ENCODE measurements at regions not wholly inside any gene's neighbourhood (a gene's known extent, or its start where the extent isn't known, plus 50 kb on each side); places are given as distances from the start of the nearest gene placed in this dataset.

DNA sequence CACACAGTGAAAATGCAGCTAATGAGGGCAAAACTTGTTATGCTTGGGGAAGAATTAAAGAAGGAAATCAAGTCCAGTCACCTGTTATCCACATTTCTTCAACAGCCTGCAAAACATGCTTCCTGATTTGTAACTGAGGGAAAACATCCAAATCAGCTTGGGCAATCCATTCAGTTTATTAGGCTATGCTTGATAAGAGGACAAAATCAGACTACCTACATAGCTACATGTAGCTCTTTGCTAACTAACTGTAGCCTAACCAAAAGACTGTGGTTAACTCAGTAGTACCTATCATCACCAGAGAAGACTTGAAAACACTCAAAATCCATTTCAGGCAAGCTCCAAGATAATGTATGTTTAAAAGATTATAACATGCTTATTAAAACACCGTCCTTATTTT is 436.4 kb downstream of the SHQ1 start:
- Histone ChIP-seq H3K36me3 (no peaks in the 10 kb centered on the region), H3K9me3 (replicated peaks) (no peaks in the 10 kb centered on the region), H3K4me1 (peaks cover 62% of the 10 kb centered on the region), H3K27me3 (ENCODE audit: low read depth) (no peaks in the 10 kb centered on the region), H3K27ac (replicated peaks) (no peak overlapping the region), H3K4me3 (no peak overlapping the region)
- TF ChIP-seq, protein P1, sequence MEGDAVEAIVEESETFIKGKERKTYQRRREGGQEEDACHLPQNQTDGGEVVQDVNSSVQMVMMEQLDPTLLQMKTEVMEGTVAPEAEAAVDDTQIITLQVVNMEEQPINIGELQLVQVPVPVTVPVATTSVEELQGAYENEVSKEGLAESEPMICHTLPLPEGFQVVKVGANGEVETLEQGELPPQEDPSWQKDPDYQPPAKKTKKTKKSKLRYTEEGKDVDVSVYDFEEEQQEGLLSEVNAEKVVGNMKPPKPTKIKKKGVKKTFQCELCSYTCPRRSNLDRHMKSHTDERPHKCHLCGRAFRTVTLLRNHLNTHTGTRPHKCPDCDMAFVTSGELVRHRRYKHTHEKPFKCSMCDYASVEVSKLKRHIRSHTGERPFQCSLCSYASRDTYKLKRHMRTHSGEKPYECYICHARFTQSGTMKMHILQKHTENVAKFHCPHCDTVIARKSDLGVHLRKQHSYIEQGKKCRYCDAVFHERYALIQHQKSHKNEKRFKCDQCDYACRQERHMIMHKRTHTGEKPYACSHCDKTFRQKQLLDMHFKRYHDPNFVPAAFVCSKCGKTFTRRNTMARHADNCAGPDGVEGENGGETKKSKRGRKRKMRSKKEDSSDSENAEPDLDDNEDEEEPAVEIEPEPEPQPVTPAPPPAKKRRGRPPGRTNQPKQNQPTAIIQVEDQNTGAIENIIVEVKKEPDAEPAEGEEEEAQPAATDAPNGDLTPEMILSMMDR (IDR thresholded peaks at IDR 0.05; ENCODE audit: borderline replicate concordance), result no peak
- intact Hi-C loops (cut with micrococcal nuclease), result no loop called here
- no peak for DNase-seq

DNA sequence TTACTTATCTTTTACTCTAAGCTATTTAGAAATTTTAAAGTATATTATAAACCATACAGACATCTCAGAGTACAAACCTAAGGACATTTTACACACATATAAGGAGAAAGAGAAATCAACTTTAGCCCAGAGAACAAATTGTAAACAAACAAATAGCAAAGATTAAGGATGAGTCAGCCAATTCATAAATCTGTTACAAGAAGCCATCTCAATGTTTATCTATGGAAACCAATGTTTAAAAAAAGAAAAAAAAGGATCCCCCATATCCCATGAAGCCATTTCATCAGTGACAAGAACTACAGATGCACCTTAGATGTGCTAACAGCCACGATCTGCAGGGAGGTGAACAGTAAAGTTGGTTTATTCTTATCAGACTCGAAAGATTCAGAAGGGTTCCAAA is 437.1 kb downstream of the SHQ1 start:
- no peaks in the 10 kb centered on the region for H3K36me3 ChIP-seq
- H3K4me3 ChIP-seq, result no peak overlapping the region
- TF ChIP-seq, protein P1 (IDR thresholded peaks at IDR 0.05; ENCODE audit: borderline replicate concordance), result no peak
- no peak for DNase-seq
- H3K27ac ChIP-seq (replicated peaks), result no peak overlapping the region
- peaks cover 69% of the 10 kb centered on the region for H3K4me1 ChIP-seq
- H3K27me3 ChIP-seq (ENCODE audit: low read depth), result no peaks in the 10 kb centered on the region
- no peaks in the 10 kb centered on the region for H3K9me3 ChIP-seq (replicated peaks)
- intact Hi-C loops (cut with micrococcal nuclease), result no loop called here

DNA sequence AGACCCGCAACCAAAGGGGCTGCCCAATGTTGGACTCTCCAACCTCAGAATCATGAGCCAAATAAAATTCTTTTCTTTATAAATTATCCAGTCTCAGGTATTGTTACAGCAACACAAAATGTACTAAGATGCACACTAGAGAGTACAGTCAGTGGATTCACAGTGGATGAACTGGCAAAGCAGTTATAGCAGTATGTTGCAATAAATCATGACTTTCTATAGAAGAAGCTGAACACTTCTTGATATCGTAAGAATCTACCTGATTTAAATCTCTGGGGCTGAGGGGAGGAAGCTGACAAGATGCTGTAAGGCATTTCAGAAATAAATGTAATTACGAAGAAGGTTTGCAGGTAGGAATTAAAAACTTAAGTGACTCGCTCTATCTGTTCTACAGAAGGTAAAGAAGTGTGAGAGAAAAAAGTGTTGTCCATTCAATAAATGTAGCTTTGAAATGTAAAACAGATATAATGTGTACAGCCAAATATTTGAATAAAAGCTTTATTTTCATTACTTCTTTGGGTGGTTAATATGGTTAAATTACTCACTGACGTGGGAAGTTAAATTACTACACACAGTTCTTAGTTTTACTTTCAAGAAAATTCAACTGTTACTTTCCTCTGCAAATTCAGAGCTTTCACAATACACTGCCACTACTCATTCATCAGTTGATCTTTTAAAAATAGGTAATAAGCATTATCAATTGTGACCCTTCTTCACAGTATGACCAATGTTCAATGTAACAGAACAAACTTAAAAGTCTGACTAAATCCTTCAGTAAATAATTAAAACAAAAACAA is 439.1 kb downstream of the SHQ1 start:
- H3K27me3 ChIP-seq (ENCODE audit: low read depth), result no peaks in the 10 kb centered on the region
- TF ChIP-seq, protein P1 (IDR thresholded peaks at IDR 0.05; ENCODE audit: borderline replicate concordance), result no peak
- H3K9me3 ChIP-seq (replicated peaks), result no peaks in the 10 kb centered on the region
- H3K27ac ChIP-seq (replicated peaks), result no peak overlapping the region
- H3K36me3 ChIP-seq, result no peaks in the 10 kb centered on the region
- no peak overlapping the region for H3K4me3 ChIP-seq
- no peak for DNase-seq
- intact Hi-C loops (cut with micrococcal nuclease), result no loop called here
- peaks cover 87% of the 10 kb centered on the region for H3K4me1 ChIP-seq

DNA sequence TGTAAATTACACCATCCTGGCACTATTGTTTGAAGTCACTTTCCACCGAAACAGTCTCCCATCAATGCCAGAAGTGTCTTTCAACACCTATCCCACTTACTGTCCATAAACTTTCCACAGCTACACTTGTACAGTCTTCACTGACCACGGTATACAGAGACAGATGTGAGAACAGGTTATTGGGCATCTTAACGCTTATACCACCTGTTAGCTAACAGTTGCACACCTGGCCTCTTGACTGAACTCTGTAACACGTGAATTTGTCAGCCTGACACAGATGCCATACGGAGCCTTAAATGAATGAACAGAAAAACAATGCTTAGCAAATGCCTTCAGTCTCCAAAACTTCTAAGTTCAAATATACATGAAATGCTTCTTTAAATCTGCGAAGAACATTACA is 440.5 kb downstream of the SHQ1 start:
- no peak for DNase-seq
- Histone ChIP-seq H3K4me1 (peaks cover 85% of the 10 kb centered on the region), H3K36me3 (no peaks in the 10 kb centered on the region), H3K27me3 (ENCODE audit: low read depth) (no peaks in the 10 kb centered on the region), H3K27ac (replicated peaks) (no peak overlapping the region), H3K4me3 (no peak overlapping the region), H3K9me3 (replicated peaks) (no peaks in the 10 kb centered on the region)
- intact Hi-C loops (cut with micrococcal nuclease), result no loop called here
- TF ChIP-seq, protein P1 (IDR thresholded peaks at IDR 0.05; ENCODE audit: borderline replicate concordance), result no peak

DNA sequence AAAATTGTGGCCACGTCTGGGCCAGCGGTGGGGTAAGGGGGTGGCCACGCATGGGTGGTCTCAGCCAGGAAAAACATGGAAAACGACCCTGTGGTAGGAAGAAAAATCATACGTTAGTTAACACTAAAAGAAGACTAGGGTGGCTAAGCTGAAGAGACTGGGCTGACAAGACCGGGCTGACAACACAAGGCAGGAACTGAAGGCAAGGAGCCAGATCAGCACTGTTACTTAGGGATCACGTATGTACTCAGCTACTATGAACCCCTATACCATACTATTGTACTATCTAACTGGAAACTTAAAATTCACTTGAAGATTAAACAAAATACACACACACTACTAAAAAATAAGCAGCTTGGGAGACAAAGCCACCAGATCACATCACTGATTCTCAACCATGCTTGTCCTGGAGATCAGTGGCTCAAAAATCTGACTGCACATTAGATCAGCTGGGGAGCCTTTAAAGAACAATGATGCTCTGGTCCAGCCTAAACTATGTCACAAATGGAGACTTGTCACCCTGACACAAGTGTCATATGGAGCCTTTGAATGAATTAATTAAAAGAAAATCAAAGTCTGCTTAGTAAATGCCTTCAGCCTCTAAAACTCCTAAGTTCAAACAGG is 442.2 kb downstream of the SHQ1 start:
- DNase-seq, result no peak
- no peaks in the 10 kb centered on the region for H3K27me3 ChIP-seq (ENCODE audit: low read depth)
- H3K36me3 ChIP-seq, result no peaks in the 10 kb centered on the region
- intact Hi-C loops (cut with micrococcal nuclease), result no loop called here
- H3K27ac ChIP-seq (replicated peaks), result no peak overlapping the region
- no peak overlapping the region for H3K4me3 ChIP-seq
- TF ChIP-seq, protein P1 (IDR thresholded peaks at IDR 0.05; ENCODE audit: borderline replicate concordance), result no peak
- peaks cover 76% of the 10 kb centered on the region for H3K4me1 ChIP-seq
- no peaks in the 10 kb centered on the region for H3K9me3 ChIP-seq (replicated peaks)
